HFFc6 (cell line): ENCODE measurements at regions not wholly inside any gene's neighbourhood (a gene's known extent, or its start where the extent isn't known, plus 50 kb on each side); places are given as distances from the start of the nearest gene placed in this dataset.

Experiments used
- DNase-seq: peaks from one replicate; pipeline ENCODE4 v3.0.0-alpha.2; 2018
- H3K27ac Mint-ChIP-seq: 2 replicates; pipeline ENCODE4 v1.8.0; 2020; ENCODE audit warnings: mild to moderate bottlenecking, mixed read lengths
- H3K27me3 Mint-ChIP-seq: 2 replicates; pipeline ENCODE4 v1.8.0; 2021; ENCODE audit warnings: mild to moderate bottlenecking, moderate library complexity, mixed read lengths; ENCODE audit not compliant: insufficient read depth
- H3K36me3 Mint-ChIP-seq: 2 replicates; pipeline ENCODE4 v1.8.0; 2021; ENCODE audit warnings: low read depth, mixed read lengths
- H3K4me1 Mint-ChIP-seq: 2 replicates; pipeline ENCODE4 v1.8.0; 2020; ENCODE audit warnings: low read depth, mixed read lengths
- H3K4me3 Mint-ChIP-seq: 2 replicates; pipeline ENCODE4 v1.8.0; 2020; ENCODE audit warnings: mild to moderate bottlenecking, moderate library complexity, mixed read lengths
- H3K9me3 Mint-ChIP-seq: 2 replicates; pipeline ENCODE4 v1.8.0; 2020; ENCODE audit warnings: mild to moderate bottlenecking, mixed read lengths
- TF ChIP-seq, protein P1 (sequence below): fragments of 200-600 bp; sonication (generic); IDR thresholded peaks from 2 replicates; pipeline ENCODE4 v1.5.0; 2021; ENCODE audit warnings: antibody characterized with exemption, mild to moderate bottlenecking

DNA sequence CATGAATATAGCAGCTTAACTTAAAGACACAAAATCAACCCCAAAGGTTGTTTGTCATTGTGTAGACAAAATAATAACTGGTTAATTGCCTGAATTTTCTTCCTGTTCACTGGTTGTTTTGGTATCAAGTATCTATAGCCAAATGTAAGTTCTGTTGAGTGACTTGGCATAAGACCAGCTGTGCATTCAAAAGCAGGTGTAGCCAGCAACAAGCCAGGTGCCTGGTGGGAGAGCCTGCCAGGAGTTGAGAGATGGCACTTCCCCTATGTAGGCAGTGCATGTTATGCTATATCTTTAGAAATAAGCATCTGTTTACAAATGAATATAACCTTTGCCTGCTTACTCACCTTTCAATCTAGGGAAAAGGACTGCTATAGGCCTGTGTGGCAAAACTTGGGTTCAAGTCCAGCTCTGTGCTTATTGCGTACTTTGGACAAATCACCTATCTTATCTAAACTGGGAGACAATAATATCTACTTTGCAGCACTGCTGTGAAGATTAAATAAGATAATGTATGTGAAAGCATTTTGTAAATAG, 84.9 kb upstream of the TBL1XR1 start:
- DNase-seq = no peak
- Mint-ChIP-seq H3K36me3 (no peaks in the 10 kb centered on the region), H3K27me3 (peaks cover 2% of the 10 kb centered on the region), H3K9me3 (no peaks in the 10 kb centered on the region), H3K27ac (no peak overlapping the region), H3K4me3 (no peak overlapping the region), H3K4me1 (peaks cover 6% of the 10 kb centered on the region)
- TF ChIP-seq, protein P1, sequence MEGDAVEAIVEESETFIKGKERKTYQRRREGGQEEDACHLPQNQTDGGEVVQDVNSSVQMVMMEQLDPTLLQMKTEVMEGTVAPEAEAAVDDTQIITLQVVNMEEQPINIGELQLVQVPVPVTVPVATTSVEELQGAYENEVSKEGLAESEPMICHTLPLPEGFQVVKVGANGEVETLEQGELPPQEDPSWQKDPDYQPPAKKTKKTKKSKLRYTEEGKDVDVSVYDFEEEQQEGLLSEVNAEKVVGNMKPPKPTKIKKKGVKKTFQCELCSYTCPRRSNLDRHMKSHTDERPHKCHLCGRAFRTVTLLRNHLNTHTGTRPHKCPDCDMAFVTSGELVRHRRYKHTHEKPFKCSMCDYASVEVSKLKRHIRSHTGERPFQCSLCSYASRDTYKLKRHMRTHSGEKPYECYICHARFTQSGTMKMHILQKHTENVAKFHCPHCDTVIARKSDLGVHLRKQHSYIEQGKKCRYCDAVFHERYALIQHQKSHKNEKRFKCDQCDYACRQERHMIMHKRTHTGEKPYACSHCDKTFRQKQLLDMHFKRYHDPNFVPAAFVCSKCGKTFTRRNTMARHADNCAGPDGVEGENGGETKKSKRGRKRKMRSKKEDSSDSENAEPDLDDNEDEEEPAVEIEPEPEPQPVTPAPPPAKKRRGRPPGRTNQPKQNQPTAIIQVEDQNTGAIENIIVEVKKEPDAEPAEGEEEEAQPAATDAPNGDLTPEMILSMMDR = no peak

DNA sequence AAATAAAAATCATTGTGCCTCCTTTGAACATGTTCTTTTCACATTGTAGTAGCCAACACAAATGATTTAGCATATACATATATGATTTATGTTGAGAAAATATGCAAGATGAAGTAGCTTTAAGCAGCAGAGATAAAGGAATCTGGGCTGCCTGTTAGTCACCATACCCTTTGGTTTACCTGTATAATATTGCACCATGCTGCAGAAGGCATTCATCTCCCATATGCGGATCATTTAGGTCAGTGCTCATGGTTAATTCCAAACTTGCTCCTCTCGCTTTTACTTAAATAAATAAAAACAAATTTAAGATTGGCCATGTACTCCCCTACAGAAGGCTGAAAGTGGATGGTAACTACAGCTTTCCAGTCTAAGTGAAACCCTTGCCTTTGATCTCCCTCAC, 86.7 kb upstream of the TBL1XR1 start:
- Mint-ChIP-seq H3K4me3 (no peak overlapping the region), H3K9me3 (no peaks in the 10 kb centered on the region), H3K36me3 (no peaks in the 10 kb centered on the region), H3K27ac (no peak overlapping the region), H3K27me3 (peaks cover 2% of the 10 kb centered on the region), H3K4me1 (peaks cover 6% of the 10 kb centered on the region)
- DNase-seq = no peak
- TF ChIP-seq, protein P1 = no peak

DNA sequence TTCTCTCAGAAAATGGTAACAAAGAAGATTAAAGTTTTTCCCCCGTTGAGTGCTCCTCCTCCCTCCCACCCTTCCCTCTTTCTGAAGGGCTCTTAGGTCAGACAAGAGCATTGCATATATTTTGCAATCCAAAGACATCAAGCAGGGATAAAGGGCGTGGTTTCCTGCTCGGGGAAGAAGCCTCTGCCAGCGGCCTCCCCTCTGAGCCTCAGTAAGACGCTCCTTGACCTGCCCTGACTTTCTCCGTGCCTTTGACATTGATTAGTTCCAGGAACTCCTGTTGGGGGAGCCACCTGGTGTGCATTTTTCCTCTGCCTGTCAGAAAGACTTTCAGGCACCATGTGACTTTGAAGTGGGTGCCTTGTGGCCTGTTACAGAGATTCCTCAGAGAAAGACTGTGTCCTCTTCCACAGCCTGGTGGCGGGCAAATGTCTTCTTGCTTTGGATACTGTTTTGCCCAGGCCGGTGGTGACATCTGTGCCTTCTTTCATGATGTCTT, 87.2 kb upstream of the TBL1XR1 start:
- Mint-ChIP-seq H3K27ac (no peak overlapping the region), H3K9me3 (no peaks in the 10 kb centered on the region), H3K4me3 (no peak overlapping the region), H3K4me1 (peaks cover 6% of the 10 kb centered on the region), H3K36me3 (no peaks in the 10 kb centered on the region), H3K27me3 (peaks cover 2% of the 10 kb centered on the region)
- DNase-seq = no peak
- TF ChIP-seq, protein P1 = no peak

DNA sequence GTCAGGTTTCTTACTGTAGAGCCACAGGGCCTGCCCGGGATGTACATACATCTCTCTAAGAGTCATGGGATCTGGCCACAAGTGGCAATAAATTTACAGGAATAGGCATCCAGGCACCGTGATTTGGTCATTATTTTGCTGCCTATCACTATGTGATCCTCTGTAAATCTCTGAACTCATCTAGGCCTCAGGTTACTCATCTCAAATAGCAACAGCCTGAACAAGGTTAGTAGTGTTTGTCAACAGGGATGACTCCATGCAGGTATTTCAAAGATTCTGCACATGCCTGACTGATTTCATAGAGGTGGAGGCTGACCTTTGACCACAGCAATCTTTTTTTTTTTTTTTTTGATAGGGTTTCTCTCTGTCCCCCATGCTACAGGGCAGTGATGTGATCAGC, 88.8 kb upstream of the TBL1XR1 start:
- DNase-seq = no peak
- no peaks in the 10 kb centered on the region for H3K9me3 Mint-ChIP-seq
- H3K27me3 Mint-ChIP-seq = peaks cover 2% of the 10 kb centered on the region
- H3K36me3 Mint-ChIP-seq = no peaks in the 10 kb centered on the region
- TF ChIP-seq, protein P1 = no peak
- peaks cover 6% of the 10 kb centered on the region for H3K4me1 Mint-ChIP-seq
- no peak overlapping the region for H3K27ac Mint-ChIP-seq
- H3K4me3 Mint-ChIP-seq = no peak overlapping the region

DNA sequence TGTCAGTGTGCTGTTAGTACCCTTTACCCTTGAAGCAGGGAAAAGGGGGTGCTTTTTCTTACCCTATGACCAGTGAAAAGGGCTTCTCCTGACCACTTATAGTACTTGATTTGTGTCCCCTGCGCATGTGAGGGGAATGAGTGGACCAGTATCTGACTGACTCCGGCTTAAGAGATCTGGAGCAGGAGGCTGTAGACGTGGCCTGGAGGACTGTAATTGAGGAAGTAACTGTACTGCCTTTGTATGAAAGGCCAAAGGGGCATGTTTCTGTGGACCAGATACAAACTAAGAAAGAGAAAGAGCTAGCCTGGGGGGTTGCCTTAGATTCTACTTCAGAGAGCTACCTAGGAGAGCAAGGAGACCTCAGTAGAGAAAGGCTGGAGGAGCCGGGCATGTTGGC, 89.9 kb upstream of the TBL1XR1 start:
- H3K36me3 Mint-ChIP-seq = no peaks in the 10 kb centered on the region
- H3K27ac Mint-ChIP-seq = no peak overlapping the region
- H3K9me3 Mint-ChIP-seq = no peaks in the 10 kb centered on the region
- TF ChIP-seq, protein P1 = no peak
- peaks cover 6% of the 10 kb centered on the region for H3K4me1 Mint-ChIP-seq
- H3K4me3 Mint-ChIP-seq = no peak overlapping the region
- H3K27me3 Mint-ChIP-seq = no peaks in the 10 kb centered on the region; the same call in none of the 2 replicates
- DNase-seq = no peak
